ENCODE measurements at regions not wholly inside any gene's neighbourhood (a gene's known extent, or its start where the extent isn't known, plus 50 kb on each side); places are given as distances from the start of the nearest gene placed in this dataset.

GRCh38 chr6:82735790-82736189 lies 329.9 kb downstream of the UBE3D start:
- in situ Hi-C loops (cut with HindIII; ENCODE audit: low sequenced_read_pairs) = no loop called here
- TF ChIP-seq, protein P1, sequence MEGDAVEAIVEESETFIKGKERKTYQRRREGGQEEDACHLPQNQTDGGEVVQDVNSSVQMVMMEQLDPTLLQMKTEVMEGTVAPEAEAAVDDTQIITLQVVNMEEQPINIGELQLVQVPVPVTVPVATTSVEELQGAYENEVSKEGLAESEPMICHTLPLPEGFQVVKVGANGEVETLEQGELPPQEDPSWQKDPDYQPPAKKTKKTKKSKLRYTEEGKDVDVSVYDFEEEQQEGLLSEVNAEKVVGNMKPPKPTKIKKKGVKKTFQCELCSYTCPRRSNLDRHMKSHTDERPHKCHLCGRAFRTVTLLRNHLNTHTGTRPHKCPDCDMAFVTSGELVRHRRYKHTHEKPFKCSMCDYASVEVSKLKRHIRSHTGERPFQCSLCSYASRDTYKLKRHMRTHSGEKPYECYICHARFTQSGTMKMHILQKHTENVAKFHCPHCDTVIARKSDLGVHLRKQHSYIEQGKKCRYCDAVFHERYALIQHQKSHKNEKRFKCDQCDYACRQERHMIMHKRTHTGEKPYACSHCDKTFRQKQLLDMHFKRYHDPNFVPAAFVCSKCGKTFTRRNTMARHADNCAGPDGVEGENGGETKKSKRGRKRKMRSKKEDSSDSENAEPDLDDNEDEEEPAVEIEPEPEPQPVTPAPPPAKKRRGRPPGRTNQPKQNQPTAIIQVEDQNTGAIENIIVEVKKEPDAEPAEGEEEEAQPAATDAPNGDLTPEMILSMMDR (IDR thresholded peaks at IDR 0.05; ENCODE audit: low read depth, low read length) = no peak
- no peak for DNase-seq (ENCODE audit: low read depth, low spot score)
- H3K4me3 ChIP-seq (ENCODE audit: low read depth, low read length) = no peak overlapping the region

DNA sequence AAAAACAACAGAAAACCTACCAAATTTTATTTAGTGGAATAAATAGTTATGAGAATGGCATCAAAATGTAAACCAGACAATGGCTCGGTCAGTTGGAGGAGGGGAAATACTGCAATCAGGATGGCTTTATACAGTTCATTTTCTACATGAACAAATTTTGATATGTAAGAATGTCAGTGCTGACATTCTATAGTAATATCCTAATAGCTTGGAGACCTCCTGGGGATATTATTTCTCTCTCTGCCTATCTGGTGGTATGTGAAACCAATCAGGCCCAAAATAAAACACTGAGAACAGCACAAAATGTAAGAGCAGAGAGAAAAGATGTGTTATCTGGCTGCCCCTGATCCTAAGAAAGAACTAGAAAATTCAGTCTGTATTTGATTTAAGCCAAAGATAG lies 327.7 kb downstream of the UBE3D start:
- H3K4me3 ChIP-seq (ENCODE audit: low read depth, low read length) = no peak overlapping the region
- no peak for DNase-seq (ENCODE audit: low read depth, low spot score)
- TF ChIP-seq, protein P1 (IDR thresholded peaks at IDR 0.05; ENCODE audit: low read depth, low read length) = no peak
- in situ Hi-C loops (cut with HindIII; ENCODE audit: low sequenced_read_pairs) = no loop called here

DNA sequence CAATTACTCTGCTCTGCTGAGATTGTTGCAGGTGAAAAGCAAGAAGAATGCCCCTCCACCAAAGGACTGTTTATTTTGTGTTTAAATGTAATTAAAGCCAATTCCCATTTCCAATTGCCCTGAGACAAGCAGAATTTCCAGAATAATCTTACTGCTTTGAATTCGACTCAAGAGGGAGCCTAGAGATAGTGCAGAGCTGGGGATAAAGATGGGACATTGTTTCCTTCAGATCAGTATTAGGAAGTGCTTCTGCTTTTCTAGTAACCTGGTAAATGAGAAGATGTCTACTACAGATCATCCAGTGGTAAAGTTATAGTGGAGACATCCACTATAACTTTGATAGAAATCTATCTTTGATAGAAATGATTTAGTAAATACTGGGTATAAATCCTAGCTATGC lies 326.9 kb downstream of the UBE3D start:
- in situ Hi-C loops (cut with HindIII; ENCODE audit: low sequenced_read_pairs) = no loop called here
- no peak for DNase-seq (ENCODE audit: low read depth, low spot score)
- TF ChIP-seq, protein P1 (IDR thresholded peaks at IDR 0.05; ENCODE audit: low read depth, low read length) = no peak
- H3K4me3 ChIP-seq (ENCODE audit: low read depth, low read length) = no peak overlapping the region

GRCh38 chr6:82739303-82739702 lies 326.3 kb downstream of the UBE3D start:
- in situ Hi-C loops (cut with HindIII; ENCODE audit: low sequenced_read_pairs) = no loop called here
- no peak overlapping the region for H3K4me3 ChIP-seq (ENCODE audit: low read depth, low read length)
- TF ChIP-seq, protein P1 (IDR thresholded peaks at IDR 0.05; ENCODE audit: low read depth, low read length) = no peak
- no peak for DNase-seq (ENCODE audit: low read depth, low spot score)

DNA sequence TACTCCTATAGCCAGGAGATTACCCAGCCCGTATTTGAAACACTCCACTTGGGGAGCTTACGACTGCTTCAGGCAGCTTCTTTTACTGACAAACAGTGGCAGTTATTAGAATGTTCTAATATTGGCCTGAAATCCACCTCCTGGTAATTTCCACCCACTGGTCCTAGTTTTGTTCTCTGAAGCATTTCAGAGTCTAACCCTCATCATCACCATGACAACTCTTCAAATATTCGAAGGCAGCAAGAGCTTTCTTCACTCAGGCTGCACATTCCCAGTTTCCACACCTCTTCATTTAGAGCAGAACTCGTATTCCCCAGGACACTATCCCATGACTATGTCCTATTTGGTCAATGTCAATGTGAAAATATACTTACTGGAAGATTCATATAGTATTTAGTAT lies 325.6 kb downstream of the UBE3D start:
- no peak for DNase-seq (ENCODE audit: low read depth, low spot score)
- in situ Hi-C loops (cut with HindIII; ENCODE audit: low sequenced_read_pairs) = no loop called here
- TF ChIP-seq, protein P1 (IDR thresholded peaks at IDR 0.05; ENCODE audit: low read depth, low read length) = no peak
- H3K4me3 ChIP-seq (ENCODE audit: low read depth, low read length) = no peak overlapping the region

DNA sequence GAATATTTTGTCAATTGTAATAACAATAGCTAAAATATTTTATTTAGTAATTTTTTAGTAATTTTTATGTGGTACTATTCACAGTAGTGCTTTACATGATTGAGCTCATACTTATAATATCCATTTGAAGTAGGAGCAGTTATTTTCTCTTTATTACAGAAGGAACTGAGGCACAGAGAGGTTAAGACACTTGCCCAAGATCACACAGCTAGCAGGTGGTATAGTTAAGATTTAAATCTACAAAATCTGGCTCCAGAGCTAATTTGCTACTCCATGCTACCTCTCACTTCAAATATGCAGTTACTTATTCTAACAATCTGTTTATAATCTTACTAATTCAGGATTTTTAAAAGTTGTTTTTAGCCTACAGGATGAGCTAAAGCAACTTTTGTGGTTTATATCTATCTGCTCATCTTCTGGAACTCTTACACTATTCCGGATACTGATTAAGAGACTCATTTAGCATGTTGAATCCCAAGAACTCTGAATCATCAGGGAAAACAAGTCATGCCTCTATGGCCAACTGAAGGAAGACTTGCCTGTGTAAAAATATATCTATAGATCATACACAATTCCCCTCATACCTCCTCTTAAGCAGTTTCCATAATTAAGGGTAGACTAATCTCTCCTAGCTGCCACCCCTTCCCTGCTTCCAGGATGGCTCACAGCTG lies 324.2 kb downstream of the UBE3D start:
- in situ Hi-C loops (cut with HindIII; ENCODE audit: low sequenced_read_pairs) = no loop called here
- TF ChIP-seq, protein P1 (IDR thresholded peaks at IDR 0.05; ENCODE audit: low read depth, low read length) = no peak
- DNase-seq (ENCODE audit: low read depth, low spot score) = no peak
- H3K4me3 ChIP-seq (ENCODE audit: low read depth, low read length) = no peak overlapping the region

Data from astrocyte of the spinal cord (primary cell).